HepG2 (cell line): ENCODE measurements at regions not wholly inside any gene's neighbourhood (a gene's known extent, or its start where the extent isn't known, plus 50 kb on each side); places are given as distances from the start of the nearest gene placed in this dataset.

Source experiments
- EEA1 ChIP-seq: sonication (generic); formaldehyde crosslinking; IDR thresholded peaks from 2 replicates; pipeline ENCODE4 v1.5.1; 2020; ENCODE audit warnings: mild to moderate bottlenecking, missing genetic modification reagents, borderline replicate concordance
- FOXA1 ChIP-seq, 2 experiments: fragments of 450-650 bp in 1 of 2; sonication (generic) in 1 of 2; formaldehyde crosslinking in 1 of 2; IDR thresholded peaks; 2 replicates each; pipeline versions ENCODE4 v1.4.0 to v1.6.1; 2016 to 2020; ENCODE audit warnings: missing genetic modification reagents in 1 of 2
- GATA4 ChIP-seq: sonication (generic); IDR thresholded peaks from 2 replicates; pipeline ENCODE4 v1.6.1; 2016; ENCODE audit warnings: antibody characterized with exemption, low read depth, borderline replicate concordance
- MXI1 ChIP-seq: IDR thresholded peaks from 3 replicates; pipeline ENCODE4 v1.6.1; 2012; ENCODE audit warnings: low read depth, low read length, inconsistent platforms, borderline replicate concordance
- PHF8 ChIP-seq: sonication (generic); formaldehyde crosslinking; IDR thresholded peaks from 2 replicates; pipeline ENCODE4 v1.5.0; 2020; ENCODE audit warnings: missing genetic modification reagents
- RARG ChIP-seq: sonication (generic); formaldehyde crosslinking; IDR thresholded peaks from 2 replicates; pipeline ENCODE4 v1.4.0; 2020; ENCODE audit warnings: low read depth, mild to moderate bottlenecking, missing genetic modification reagents
- TF ChIP-seq, protein P1 (sequence below): sonication (generic); formaldehyde crosslinking; IDR thresholded peaks from one replicate; pipeline ENCODE4 v1.5.1; 2020; ENCODE audit warnings: mild to moderate bottlenecking, missing genetic modification reagents; ENCODE audit errors: not compliant biosample characterization

GRCh38 chr13:31611214-31611613 lies 128.1 kb upstream of the RXFP2 start (continued):
- TF ChIP-seq, protein P1, sequence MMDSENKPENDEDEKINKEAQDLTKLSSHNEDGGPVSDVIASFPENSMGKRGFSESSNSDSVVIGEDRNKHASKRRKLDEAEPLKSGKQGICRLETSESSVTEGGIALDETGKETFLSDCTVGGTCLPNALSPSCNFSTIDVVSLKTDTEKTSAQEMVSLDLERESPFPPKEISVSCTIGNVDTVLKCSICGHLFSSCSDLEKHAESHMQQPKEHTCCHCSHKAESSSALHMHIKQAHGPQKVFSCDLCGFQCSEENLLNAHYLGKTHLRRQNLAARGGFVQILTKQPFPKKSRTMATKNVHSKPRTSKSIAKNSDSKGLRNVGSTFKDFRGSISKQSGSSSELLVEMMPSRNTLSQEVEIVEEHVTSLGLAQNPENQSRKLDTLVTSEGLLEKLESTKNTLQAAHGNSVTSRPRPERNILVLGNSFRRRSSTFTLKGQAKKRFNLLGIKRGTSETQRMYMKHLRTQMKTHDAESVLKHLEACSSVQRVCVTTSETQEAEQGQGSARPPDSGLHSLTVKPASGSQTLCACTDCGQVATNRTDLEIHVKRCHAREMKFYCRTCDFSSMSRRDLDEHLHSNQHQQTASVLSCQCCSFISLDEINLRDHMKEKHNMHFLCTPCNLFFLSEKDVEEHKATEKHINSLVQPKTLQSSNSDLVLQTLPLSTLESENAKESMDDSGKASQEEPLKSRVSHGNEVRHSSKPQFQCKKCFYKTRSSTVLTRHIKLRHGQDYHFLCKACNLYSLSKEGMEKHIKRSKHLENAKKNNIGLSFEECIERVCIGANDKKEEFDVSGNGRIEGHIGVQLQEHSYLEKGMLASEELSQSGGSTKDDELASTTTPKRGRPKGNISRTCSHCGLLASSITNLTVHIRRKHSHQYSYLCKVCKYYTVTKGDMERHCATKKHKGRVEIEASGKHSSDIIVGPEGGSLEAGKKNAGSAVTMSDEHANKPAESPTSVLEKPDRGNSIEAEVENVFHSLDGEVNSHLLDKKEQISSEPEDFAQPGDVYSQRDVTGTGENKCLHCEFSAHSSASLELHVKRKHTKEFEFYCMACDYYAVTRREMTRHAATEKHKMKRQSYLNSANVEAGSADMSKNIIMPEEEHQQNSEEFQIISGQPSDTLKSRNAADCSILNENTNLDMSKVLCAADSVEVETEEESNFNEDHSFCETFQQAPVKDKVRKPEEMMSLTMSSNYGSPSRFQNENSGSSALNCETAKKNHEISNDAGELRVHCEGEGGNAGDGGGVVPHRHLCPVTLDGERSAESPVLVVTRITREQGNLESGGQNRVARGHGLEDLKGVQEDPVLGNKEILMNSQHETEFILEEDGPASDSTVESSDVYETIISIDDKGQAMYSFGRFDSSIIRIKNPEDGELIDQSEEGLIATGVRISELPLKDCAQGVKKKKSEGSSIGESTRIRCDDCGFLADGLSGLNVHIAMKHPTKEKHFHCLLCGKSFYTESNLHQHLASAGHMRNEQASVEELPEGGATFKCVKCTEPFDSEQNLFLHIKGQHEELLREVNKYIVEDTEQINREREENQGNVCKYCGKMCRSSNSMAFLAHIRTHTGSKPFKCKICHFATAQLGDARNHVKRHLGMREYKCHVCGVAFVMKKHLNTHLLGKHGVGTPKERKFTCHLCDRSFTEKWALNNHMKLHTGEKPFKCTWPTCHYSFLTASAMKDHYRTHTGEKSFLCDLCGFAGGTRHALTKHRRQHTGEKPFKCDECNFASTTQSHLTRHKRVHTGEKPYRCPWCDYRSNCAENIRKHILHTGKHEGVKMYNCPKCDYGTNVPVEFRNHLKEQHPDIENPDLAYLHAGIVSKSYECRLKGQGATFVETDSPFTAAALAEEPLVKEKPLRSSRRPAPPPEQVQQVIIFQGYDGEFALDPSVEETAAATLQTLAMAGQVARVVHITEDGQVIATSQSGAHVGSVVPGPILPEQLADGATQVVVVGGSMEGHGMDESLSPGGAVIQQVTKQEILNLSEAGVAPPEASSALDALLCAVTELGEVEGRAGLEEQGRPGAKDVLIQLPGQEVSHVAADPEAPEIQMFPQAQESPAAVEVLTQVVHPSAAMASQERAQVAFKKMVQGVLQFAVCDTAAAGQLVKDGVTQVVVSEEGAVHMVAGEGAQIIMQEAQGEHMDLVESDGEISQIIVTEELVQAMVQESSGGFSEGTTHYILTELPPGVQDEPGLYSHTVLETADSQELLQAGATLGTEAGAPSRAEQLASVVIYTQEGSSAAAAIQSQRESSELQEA (CRISPR knock-in tag) = no peak
- TF ChIP-seq FOXA1 (IDR thresholded peaks at IDR 0.05) (no peak), FOXA1 (CRISPR knock-in tag; IDR thresholded peaks at IDR 0.05) (no peak), GATA4 (no peak), PHF8 (CRISPR knock-in tag) (no peak), RARG (CRISPR knock-in tag) (no peak), MXI1 (no peak), EEA1 (CRISPR knock-in tag) (no peak)
